GM12891 (cell line): ENCODE measurements at regions not wholly inside any gene's neighbourhood (a gene's known extent, or its start where the extent isn't known, plus 50 kb on each side); places are given as distances from the start of the nearest gene placed in this dataset.

ENCODE experiments used
- POLR2A ChIP-seq: IDR thresholded peaks from 2 replicates; pipeline ENCODE4 v1.6.1; 2011; ENCODE audit warnings: low read depth, low read length, control low read depth
- POLR2AphosphoS5 ChIP-seq: IDR thresholded peaks from 2 replicates; pipeline ENCODE4 v1.6.1; 2011; ENCODE audit warnings: low read depth, low read length, control low read depth
- POU2F2 ChIP-seq: IDR thresholded peaks from 2 replicates; pipeline ENCODE4 v1.6.1; 2011; ENCODE audit warnings: low read depth, mild to moderate bottlenecking, control low read depth, low read length, moderate library complexity
- SPI1 ChIP-seq: IDR thresholded peaks from 2 replicates; pipeline ENCODE4 v1.6.1; 2011; ENCODE audit warnings: low read depth, low read length, control low read depth
- TAF1 ChIP-seq: IDR thresholded peaks from 2 replicates; pipeline ENCODE4 v1.6.1; 2011; ENCODE audit warnings: low read depth, low read length, control low read depth

DNA sequence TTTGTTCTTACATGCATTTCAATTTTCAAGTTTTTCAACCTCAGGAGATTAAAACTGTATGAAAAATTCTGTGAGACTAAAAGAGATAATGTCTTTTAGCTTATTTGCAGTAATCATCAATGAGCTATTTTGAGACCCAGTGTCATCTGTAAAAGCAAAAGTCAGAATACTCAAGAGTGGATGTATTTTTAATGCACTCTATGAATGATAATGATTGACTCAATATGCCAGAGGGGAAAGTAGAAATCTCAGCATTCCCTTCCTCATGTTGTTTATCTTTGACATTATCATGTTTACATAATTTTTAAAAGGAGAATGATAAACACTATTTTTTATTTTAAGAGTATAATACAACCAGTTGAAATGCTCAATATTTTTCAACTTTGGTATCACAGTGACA is 162.1 kb downstream of the MMUT start:
- TF ChIP-seq TAF1 (no peak), POLR2AphosphoS5 (no peak), POLR2A (no peak), SPI1 (no peak), POU2F2 (no peak)
